ENCODE measurements at regions not wholly inside any gene's neighbourhood (a gene's known extent, or its start where the extent isn't known, plus 50 kb on each side); places are given as distances from the start of the nearest gene placed in this dataset.

DNA sequence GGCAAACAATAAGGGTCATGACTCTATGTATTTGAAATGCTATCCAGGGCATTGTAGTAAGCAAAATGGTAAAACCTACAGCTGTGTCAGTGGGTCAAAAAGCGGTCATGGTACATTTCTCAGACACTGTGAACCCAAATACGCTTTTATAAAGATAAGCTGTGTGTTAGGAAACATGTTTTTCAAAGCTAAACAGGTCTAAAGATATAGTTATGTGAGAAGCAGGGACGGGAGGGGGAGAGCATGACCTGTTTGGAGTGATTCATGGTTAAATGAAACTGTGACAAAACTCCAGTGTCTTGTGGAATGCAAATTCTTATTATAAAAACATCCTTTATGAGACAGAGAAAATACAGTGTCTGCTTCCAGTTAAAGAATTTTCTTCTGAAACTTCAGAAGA is 205.4 kb upstream of the BMP2 start:
- Mint-ChIP-seq H3K9me3 (no peaks in the 10 kb centered on the region), H3K4me1 (peaks cover 5% of the 10 kb centered on the region), H3K27ac (ENCODE audit: unreplicated experiment) (no peak overlapping the region), H3K4me3 (no peak overlapping the region), H3K36me3 (ENCODE audit: low read depth) (no peaks in the 10 kb centered on the region), H3K27me3 (ENCODE audit: low read depth) (peaks cover 75% of the 10 kb centered on the region)
- DNase-seq (ENCODE audit: low read depth, low spot score) = no peak
- TF ChIP-seq, protein P1, sequence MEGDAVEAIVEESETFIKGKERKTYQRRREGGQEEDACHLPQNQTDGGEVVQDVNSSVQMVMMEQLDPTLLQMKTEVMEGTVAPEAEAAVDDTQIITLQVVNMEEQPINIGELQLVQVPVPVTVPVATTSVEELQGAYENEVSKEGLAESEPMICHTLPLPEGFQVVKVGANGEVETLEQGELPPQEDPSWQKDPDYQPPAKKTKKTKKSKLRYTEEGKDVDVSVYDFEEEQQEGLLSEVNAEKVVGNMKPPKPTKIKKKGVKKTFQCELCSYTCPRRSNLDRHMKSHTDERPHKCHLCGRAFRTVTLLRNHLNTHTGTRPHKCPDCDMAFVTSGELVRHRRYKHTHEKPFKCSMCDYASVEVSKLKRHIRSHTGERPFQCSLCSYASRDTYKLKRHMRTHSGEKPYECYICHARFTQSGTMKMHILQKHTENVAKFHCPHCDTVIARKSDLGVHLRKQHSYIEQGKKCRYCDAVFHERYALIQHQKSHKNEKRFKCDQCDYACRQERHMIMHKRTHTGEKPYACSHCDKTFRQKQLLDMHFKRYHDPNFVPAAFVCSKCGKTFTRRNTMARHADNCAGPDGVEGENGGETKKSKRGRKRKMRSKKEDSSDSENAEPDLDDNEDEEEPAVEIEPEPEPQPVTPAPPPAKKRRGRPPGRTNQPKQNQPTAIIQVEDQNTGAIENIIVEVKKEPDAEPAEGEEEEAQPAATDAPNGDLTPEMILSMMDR (conservative IDR thresholded peaks at IDR 0.05) = no peak

DNA sequence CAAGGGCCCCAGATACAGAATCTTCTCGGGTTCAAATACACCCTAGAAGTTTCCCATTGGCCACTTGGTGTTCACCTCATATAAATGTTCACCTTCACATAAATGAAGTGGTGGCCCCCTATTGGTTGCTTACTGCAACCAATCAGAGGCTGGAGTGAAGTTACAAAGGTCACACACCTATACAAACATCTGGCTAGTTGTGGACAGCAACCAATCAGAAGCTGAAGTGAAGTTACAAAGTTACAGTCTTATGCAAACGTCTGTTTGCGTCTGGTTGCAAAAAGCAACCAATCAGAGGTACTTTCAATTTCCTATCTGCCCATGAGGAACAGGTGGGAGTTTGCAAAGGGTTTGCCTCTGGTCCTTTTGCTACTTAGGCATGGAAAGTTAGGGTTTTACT is 206.5 kb upstream of the BMP2 start:
- Mint-ChIP-seq H3K27me3 (ENCODE audit: low read depth) (peaks cover 73% of the 10 kb centered on the region), H3K4me3 (no peak overlapping the region)

DNA sequence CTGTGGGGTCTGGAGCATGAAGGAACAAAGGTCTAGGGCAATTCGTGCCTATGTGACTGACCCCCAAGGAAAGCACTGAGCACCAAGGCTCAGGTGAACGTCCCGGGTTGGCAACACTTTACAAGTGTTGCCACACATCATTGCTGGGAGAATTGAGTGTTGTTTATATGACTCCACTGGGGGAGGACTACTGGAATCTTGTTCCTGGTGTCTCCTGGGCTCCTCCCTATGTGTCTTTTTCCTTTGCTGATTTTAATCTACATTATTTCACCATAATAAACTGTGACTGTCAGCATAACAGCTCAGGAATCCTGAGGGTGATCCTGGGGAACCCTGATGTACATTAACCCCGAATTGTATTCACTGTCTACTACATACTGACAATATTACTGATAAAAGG is 207.7 kb upstream of the BMP2 start:
- peaks cover 5% of the 10 kb centered on the region for H3K4me1 Mint-ChIP-seq
- no peak overlapping the region for H3K4me3 Mint-ChIP-seq
- H3K27me3 Mint-ChIP-seq (ENCODE audit: low read depth) = peaks cover 63% of the 10 kb centered on the region
- no peaks in the 10 kb centered on the region for H3K36me3 Mint-ChIP-seq (ENCODE audit: low read depth)
- no peak for DNase-seq (ENCODE audit: low read depth, low spot score)
- H3K9me3 Mint-ChIP-seq = peaks cover 2% of the 10 kb centered on the region
- no peak overlapping the region for H3K27ac Mint-ChIP-seq (ENCODE audit: unreplicated experiment)
- TF ChIP-seq, protein P1 (conservative IDR thresholded peaks at IDR 0.05) = no peak

More for the DNA sequence above, 206.5 kb upstream of the BMP2 start:
- TF ChIP-seq, protein P1 (conservative IDR thresholded peaks at IDR 0.05) = no peak
- Mint-ChIP-seq H3K27ac (ENCODE audit: unreplicated experiment) (no peak overlapping the region), H3K4me1 (peaks cover 5% of the 10 kb centered on the region), H3K9me3 (peaks cover under 1% of the 10 kb centered on the region), H3K36me3 (ENCODE audit: low read depth) (no peaks in the 10 kb centered on the region)
- no peak for DNase-seq (ENCODE audit: low read depth, low spot score)

DNA sequence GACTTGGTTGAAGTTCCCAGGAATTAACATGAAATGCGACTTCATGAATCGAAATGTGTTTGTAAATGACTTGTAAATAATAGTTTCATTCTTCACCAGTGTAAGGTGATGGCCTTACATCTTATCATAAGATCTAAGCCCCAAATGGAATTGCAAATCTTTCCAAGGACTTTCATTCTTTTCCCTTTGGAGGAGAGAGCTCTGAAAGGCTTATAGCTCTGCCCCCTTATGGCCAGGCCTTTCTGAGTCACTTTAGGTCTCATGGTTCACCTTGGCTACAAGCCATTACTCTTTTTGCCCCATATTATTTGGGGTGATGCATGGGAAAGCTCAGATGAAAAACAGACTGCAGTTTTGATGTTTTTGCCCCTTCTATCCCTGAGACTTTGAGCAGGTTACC is 209.1 kb upstream of the BMP2 start:
- no peak for DNase-seq (ENCODE audit: low read depth, low spot score)
- H3K27ac Mint-ChIP-seq (ENCODE audit: unreplicated experiment) = no peak overlapping the region
- H3K36me3 Mint-ChIP-seq (ENCODE audit: low read depth) = no peaks in the 10 kb centered on the region
- TF ChIP-seq, protein P1 (conservative IDR thresholded peaks at IDR 0.05) = no peak
- peaks cover 5% of the 10 kb centered on the region for H3K4me1 Mint-ChIP-seq
- peaks cover 51% of the 10 kb centered on the region for H3K27me3 Mint-ChIP-seq (ENCODE audit: low read depth)
- H3K4me3 Mint-ChIP-seq = no peak overlapping the region
- peaks cover 2% of the 10 kb centered on the region for H3K9me3 Mint-ChIP-seq

DNA sequence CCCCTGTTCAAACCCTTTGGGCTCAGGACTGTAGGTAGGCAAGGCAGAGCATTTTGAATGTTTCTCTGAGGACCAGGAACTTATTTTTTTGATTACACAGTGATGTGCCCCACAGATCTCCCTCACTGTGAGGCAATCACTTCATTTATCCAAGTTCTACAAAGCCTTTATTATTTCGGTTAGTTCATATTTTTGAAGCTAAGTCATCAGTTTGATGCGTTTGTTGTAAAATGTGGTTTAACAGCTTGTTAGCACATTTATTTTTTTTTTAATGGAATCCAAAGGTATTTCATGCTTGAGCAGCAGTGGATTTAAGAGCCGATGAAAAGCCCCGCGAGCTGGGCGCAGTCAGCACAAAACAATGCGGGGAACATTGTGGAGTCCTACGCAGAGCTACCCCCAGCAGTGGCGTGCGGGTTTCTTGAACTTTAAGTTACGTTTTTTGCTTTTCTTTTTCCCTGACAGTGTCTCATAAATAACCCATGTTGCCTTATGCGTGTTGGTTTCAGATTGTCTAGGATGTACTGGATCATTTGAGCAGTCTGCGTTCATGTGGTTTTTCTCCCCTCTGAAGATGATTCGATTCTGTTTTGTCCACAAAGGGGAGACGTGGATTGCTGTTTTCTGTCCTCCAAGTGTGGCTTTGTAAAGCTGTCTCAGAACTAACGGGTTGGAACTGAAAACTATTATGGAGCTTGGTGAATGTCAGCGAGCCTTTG is 233.6 kb upstream of the BMP2 start:
- Mint-ChIP-seq H3K36me3 (ENCODE audit: low read depth) (no peaks in the 10 kb centered on the region), H3K4me1 (peaks cover 6% of the 10 kb centered on the region), H3K4me3 (peak overlapping the region; percentile 2), H3K9me3 (peaks cover 3% of the 10 kb centered on the region), H3K27me3 (ENCODE audit: low read depth) (no peaks in the 10 kb centered on the region), H3K27ac (ENCODE audit: unreplicated experiment) (peak overlapping the region; percentile 11)
- no peak for DNase-seq (ENCODE audit: low read depth, low spot score)
- TF ChIP-seq, protein P1 (conservative IDR thresholded peaks at IDR 0.05) = no peak
